Hepatocyte (in vitro differentiated cells): ENCODE measurements at regions not wholly inside any gene's neighbourhood (a gene's known extent, or its start where the extent isn't known, plus 50 kb on each side); places are given as distances from the start of the nearest gene placed in this dataset.

Source experiments
- EZH2phosphoT487 ChIP-seq: fragments of 200-600 bp; sonication (generic); IDR thresholded peaks from one replicate; pipeline ENCODE4 v1.6.1; 2018; ENCODE audit warnings: antibody characterized with exemption, mild to moderate bottlenecking, low read depth, moderate library complexity; ENCODE audit not compliant: unreplicated experiment, severe bottlenecking
- TF ChIP-seq, protein P1 (sequence below): fragments of 200-600 bp; sonication (generic); IDR thresholded peaks from 2 replicates; pipeline ENCODE4 v1.5.1; 2016; ENCODE audit warnings: antibody characterized with exemption, mild to moderate bottlenecking; ENCODE audit not compliant: poor library complexity

DNA sequence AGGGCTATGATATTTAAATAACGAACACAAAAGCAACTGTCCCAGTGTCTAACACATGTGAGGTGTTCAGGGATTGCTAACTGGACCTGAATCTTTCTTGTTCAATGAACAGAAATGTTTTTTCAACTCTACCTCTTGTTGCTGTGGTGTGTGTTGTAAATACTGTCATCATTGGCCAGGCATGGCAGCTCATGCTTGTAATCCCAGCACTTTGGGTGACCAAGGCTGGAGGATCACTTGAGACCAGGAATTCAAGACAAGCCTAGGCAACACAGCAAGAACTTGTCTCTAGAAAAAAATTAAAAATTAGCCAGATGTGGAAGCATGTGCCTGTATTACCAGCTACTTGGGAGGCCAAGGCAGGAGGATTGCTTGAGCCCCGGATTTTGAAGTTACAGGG lies 1250.9 kb downstream of the TYW1 start:
- TF ChIP-seq, protein P1, sequence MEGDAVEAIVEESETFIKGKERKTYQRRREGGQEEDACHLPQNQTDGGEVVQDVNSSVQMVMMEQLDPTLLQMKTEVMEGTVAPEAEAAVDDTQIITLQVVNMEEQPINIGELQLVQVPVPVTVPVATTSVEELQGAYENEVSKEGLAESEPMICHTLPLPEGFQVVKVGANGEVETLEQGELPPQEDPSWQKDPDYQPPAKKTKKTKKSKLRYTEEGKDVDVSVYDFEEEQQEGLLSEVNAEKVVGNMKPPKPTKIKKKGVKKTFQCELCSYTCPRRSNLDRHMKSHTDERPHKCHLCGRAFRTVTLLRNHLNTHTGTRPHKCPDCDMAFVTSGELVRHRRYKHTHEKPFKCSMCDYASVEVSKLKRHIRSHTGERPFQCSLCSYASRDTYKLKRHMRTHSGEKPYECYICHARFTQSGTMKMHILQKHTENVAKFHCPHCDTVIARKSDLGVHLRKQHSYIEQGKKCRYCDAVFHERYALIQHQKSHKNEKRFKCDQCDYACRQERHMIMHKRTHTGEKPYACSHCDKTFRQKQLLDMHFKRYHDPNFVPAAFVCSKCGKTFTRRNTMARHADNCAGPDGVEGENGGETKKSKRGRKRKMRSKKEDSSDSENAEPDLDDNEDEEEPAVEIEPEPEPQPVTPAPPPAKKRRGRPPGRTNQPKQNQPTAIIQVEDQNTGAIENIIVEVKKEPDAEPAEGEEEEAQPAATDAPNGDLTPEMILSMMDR = no peak
- TF ChIP-seq EZH2phosphoT487 = no peak
